Trophoblast cell (in vitro differentiated cells and primary cell): ENCODE measurements at regions not wholly inside any gene's neighbourhood (a gene's known extent, or its start where the extent isn't known, plus 50 kb on each side); places are given as distances from the start of the nearest gene placed in this dataset.

Experiments used
- DNase-seq, 2 donors: peaks; one replicate each; pipeline ENCODE4 v3.0.0-alpha.2; 2016
- H2AFZ ChIP-seq: 2 replicates; pipeline ENCODE4 v1.6.1; 2013; ENCODE audit warnings: low read length, moderate library complexity, mild to moderate bottlenecking; ENCODE audit not compliant: insufficient read depth, poor library complexity
- H2AK5ac ChIP-seq: 2 replicates; pipeline ENCODE4 v1.6.1; 2013; ENCODE audit warnings: mild to moderate bottlenecking, low read length
- H2BK120ac ChIP-seq: 2 replicates; pipeline ENCODE4 v1.6.1; 2013; ENCODE audit warnings: low read length, mild to moderate bottlenecking, moderate library complexity; ENCODE audit not compliant: insufficient read depth, poor library complexity
- H2BK12ac ChIP-seq: 2 replicates; pipeline ENCODE4 v1.6.1; 2013; ENCODE audit warnings: mild to moderate bottlenecking, low read length, moderate library complexity
- H2BK5ac ChIP-seq: 2 replicates; pipeline ENCODE4 v1.6.1; 2013; ENCODE audit warnings: low read length, low read depth, moderate library complexity, mild to moderate bottlenecking; ENCODE audit not compliant: poor library complexity
- H3K14ac ChIP-seq: 2 replicates; pipeline ENCODE4 v1.6.1; 2013; ENCODE audit warnings: mild to moderate bottlenecking, low read length
- H3K18ac ChIP-seq: 2 replicates; pipeline ENCODE4 v1.6.1; 2013; ENCODE audit warnings: mild to moderate bottlenecking, low read length
- H3K23ac ChIP-seq: 2 replicates; pipeline ENCODE4 v1.6.1; 2013; ENCODE audit warnings: low read length
- H3K27ac ChIP-seq: 2 replicates; pipeline ENCODE4 v1.5.1; 2013; ENCODE audit warnings: low read depth, mild to moderate bottlenecking, inconsistent platforms, low read length, moderate library complexity
- H3K27me3 ChIP-seq: 2 replicates; pipeline ENCODE4 v1.6.1; 2013; ENCODE audit warnings: inconsistent platforms, mild to moderate bottlenecking, low read length, moderate library complexity; ENCODE audit not compliant: insufficient read depth
- H3K36me3 ChIP-seq, 2 experiments: 1 replicate in 1 of 2; 2 replicates in 1 of 2; pipeline ENCODE4 v1.6.1; 2013; ENCODE audit warnings: low read length in 2 of 2, mild to moderate bottlenecking in 2 of 2, moderate library complexity in 1 of 2; ENCODE audit not compliant: insufficient read depth in 2 of 2, control insufficient read depth in 1 of 2
- H3K4ac ChIP-seq: 2 replicates; pipeline ENCODE4 v1.6.1; 2013; ENCODE audit warnings: low read depth, mild to moderate bottlenecking, low read length, moderate library complexity
- H3K4me1 ChIP-seq, 2 experiments: 1 replicate in 1 of 2; 2 replicates in 1 of 2; pipeline ENCODE4 v1.6.1; 2013; ENCODE audit warnings: low read length in 2 of 2, mild to moderate bottlenecking in 2 of 2, moderate library complexity in 1 of 2; ENCODE audit not compliant: insufficient read depth in 2 of 2, control insufficient read depth in 1 of 2
- H3K4me2 ChIP-seq: 2 replicates; pipeline ENCODE4 v1.6.1; 2013; ENCODE audit warnings: inconsistent platforms, mild to moderate bottlenecking, low read length, moderate library complexity
- H3K4me3 ChIP-seq: 2 replicates; pipeline ENCODE4 v1.5.1; 2013; ENCODE audit warnings: mild to moderate bottlenecking, low read depth, low read length, inconsistent platforms
- H3K79me1 ChIP-seq: one replicate; pipeline ENCODE4 v1.6.1; 2013; ENCODE audit warnings: low read length
- H3K79me2 ChIP-seq: 2 replicates; pipeline ENCODE4 v1.6.1; 2013; ENCODE audit warnings: low read length, mild to moderate bottlenecking; ENCODE audit not compliant: control insufficient read depth, insufficient read depth, poor library complexity
- H3K9ac ChIP-seq: 2 replicates; pipeline ENCODE4 v1.6.1; 2013; ENCODE audit warnings: mild to moderate bottlenecking, low read length
- H3K9me3 ChIP-seq: 2 replicates; pipeline ENCODE4 v1.6.1; 2013; ENCODE audit warnings: low read depth, mild to moderate bottlenecking, control low read depth, inconsistent platforms, low read length; ENCODE audit not compliant: insufficient read depth
- H4K12ac ChIP-seq: 2 replicates; pipeline ENCODE4 v1.6.1; 2013; ENCODE audit warnings: low read depth, mild to moderate bottlenecking, low read length, moderate library complexity
- H4K8ac ChIP-seq: 2 replicates; pipeline ENCODE4 v1.6.1; 2013; ENCODE audit warnings: low read depth, mild to moderate bottlenecking, low read length, moderate library complexity
- H4K91ac ChIP-seq: one replicate; pipeline ENCODE4 v1.6.1; 2013; ENCODE audit warnings: low read depth, mild to moderate bottlenecking, low read length, moderate library complexity
- WGBS: extraction: QIAGEN DNeasy Blood & Tissue Kit; methylation state at CpG from one replicate; pipeline ENCODE4 v1.1.7; 2013; ENCODE audit warnings: missing lambda C conversion rate; ENCODE audit not compliant: insufficient read length, insufficient coverage; ENCODE audit errors: extremely low coverage; 5-methylcytosine and 5-hydroxymethylcytosine counted together

GRCh38 chr13:111637365-111637764 is 316.9 kb downstream of the TEX29 start:
- H2BK120ac ChIP-seq, result no peak overlapping the region
- H2BK5ac ChIP-seq, result no peak overlapping the region
- no peak overlapping the region for H2AK5ac ChIP-seq
- no peak overlapping the region for H3K9ac ChIP-seq
- no peaks in the 10 kb centered on the region for H3K4me1 ChIP-seq
- H3K27me3 ChIP-seq, result no peaks in the 10 kb centered on the region
- H3K4me3 ChIP-seq, result no peak overlapping the region
- H3K36me3 ChIP-seq, result no peaks in the 10 kb centered on the region
- no peak overlapping the region for H3K14ac ChIP-seq
- H3K4ac ChIP-seq, result no peak overlapping the region
- no CpG with 5 or more reads among the region's 12 CpGs for WGBS
- no peak overlapping the region for H2BK12ac ChIP-seq
- H3K9me3 ChIP-seq, result no peaks in the 10 kb centered on the region
- no peak overlapping the region for H4K8ac ChIP-seq
- H3K79me1 ChIP-seq, result no peaks in the 10 kb centered on the region
- no peak overlapping the region for H4K91ac ChIP-seq
- H3K79me2 ChIP-seq, result no peaks in the 10 kb centered on the region
- no peak for DNase-seq
- H4K12ac ChIP-seq, result no peak overlapping the region
- no peak overlapping the region for H3K4me2 ChIP-seq
- no peak overlapping the region for H3K23ac ChIP-seq
- H2AFZ ChIP-seq, result no peak overlapping the region
- H3K18ac ChIP-seq, result no peak overlapping the region
- H3K27ac ChIP-seq, result no peak overlapping the region

GRCh38 chr13:111638233-111638632 is 317.8 kb downstream of the TEX29 start:
- Histone ChIP-seq H3K79me1 (no peaks in the 10 kb centered on the region), H3K27me3 (no peaks in the 10 kb centered on the region), H2AFZ (no peak overlapping the region), H3K79me2 (no peaks in the 10 kb centered on the region), H2BK120ac (no peak overlapping the region), H3K9me3 (no peaks in the 10 kb centered on the region), H3K36me3 (no peaks in the 10 kb centered on the region), H4K91ac (no peak overlapping the region), H2BK12ac (no peak overlapping the region), H3K18ac (no peak overlapping the region), H3K4me3 (no peak overlapping the region), H3K14ac (no peak overlapping the region), H4K8ac (no peak overlapping the region), H3K4me1 (no peaks in the 10 kb centered on the region), H2AK5ac (no peak overlapping the region), H3K9ac (no peak overlapping the region), H4K12ac (no peak overlapping the region), H3K23ac (no peak overlapping the region), H3K27ac (no peak overlapping the region), H3K4ac (no peak overlapping the region), H3K4me2 (no peak overlapping the region), H2BK5ac (no peak overlapping the region)
- no peak for DNase-seq
- WGBS, result no CpG with 5 or more reads among the region's 1 CpG

GRCh38 chr13:111639196-111639705 is 318.8 kb downstream of the TEX29 start:
- H2BK12ac ChIP-seq, result no peak overlapping the region
- WGBS, result no CpG with 5 or more reads among the region's 10 CpGs
- no peak overlapping the region for H3K23ac ChIP-seq
- H3K27me3 ChIP-seq, result no peaks in the 10 kb centered on the region
- no peak overlapping the region for H2AK5ac ChIP-seq
- H3K79me1 ChIP-seq, result no peaks in the 10 kb centered on the region
- no peaks in the 10 kb centered on the region for H3K4me1 ChIP-seq
- no peak overlapping the region for H4K8ac ChIP-seq
- no peak overlapping the region for H3K4me3 ChIP-seq
- no peak overlapping the region for H3K18ac ChIP-seq
- no peak overlapping the region for H3K4me2 ChIP-seq
- H4K91ac ChIP-seq, result no peak overlapping the region
- no peaks in the 10 kb centered on the region for H3K36me3 ChIP-seq
- H3K4ac ChIP-seq, result no peak overlapping the region
- no peaks in the 10 kb centered on the region for H3K9me3 ChIP-seq
- no peak for DNase-seq
- H2BK5ac ChIP-seq, result no peak overlapping the region
- H3K14ac ChIP-seq, result no peak overlapping the region
- no peak overlapping the region for H2AFZ ChIP-seq
- no peak overlapping the region for H4K12ac ChIP-seq
- H3K9ac ChIP-seq, result no peak overlapping the region
- H3K79me2 ChIP-seq, result no peaks in the 10 kb centered on the region
- H3K27ac ChIP-seq, result no peak overlapping the region
- H2BK120ac ChIP-seq, result no peak overlapping the region

GRCh38 chr13:111640006-111640405 is 319.6 kb downstream of the TEX29 start:
- WGBS, result no CpG with 5 or more reads among the region's 13 CpGs

More at GRCh38 chr13:111640006-111640405, 319.6 kb downstream of the TEX29 start:
- no peak overlapping the region for H2BK5ac ChIP-seq
- no peak overlapping the region for H3K4me2 ChIP-seq
- no peak overlapping the region for H2AFZ ChIP-seq
- H2AK5ac ChIP-seq, result no peak overlapping the region
- no peak overlapping the region for H2BK12ac ChIP-seq
- no peak overlapping the region for H3K27ac ChIP-seq
- H3K79me1 ChIP-seq, result no peaks in the 10 kb centered on the region
- H3K23ac ChIP-seq, result no peak overlapping the region
- H4K8ac ChIP-seq, result no peak overlapping the region
- H3K18ac ChIP-seq, result no peak overlapping the region
- H3K27me3 ChIP-seq, result no peaks in the 10 kb centered on the region
- H3K14ac ChIP-seq, result no peak overlapping the region
- no peak overlapping the region for H4K91ac ChIP-seq
- H3K4me1 ChIP-seq, result no peaks in the 10 kb centered on the region
- H3K9ac ChIP-seq, result no peak overlapping the region
- H3K4me3 ChIP-seq, result no peak overlapping the region
- no peak overlapping the region for H2BK120ac ChIP-seq
- DNase-seq, result no peak
- H3K79me2 ChIP-seq, result no peaks in the 10 kb centered on the region
- no peak overlapping the region for H4K12ac ChIP-seq
- no peaks in the 10 kb centered on the region for H3K36me3 ChIP-seq
- no peaks in the 10 kb centered on the region for H3K9me3 ChIP-seq
- no peak overlapping the region for H3K4ac ChIP-seq
